HG02571 (cell line): ENCODE measurements at regions not wholly inside any gene's neighbourhood (a gene's known extent, or its start where the extent isn't known, plus 50 kb on each side); places are given as distances from the start of the nearest gene placed in this dataset.

Experiments
- ATAC-seq: cut with Tn5 transposase; IDR thresholded peaks from one replicate; pipeline ENCODE4 v1.9.1; 2021; ENCODE audit warnings: mild to moderate bottlenecking, moderate library complexity; ENCODE audit not compliant: unreplicated experiment

- ATAC-seq, result no peak
These were observed 118.2 kb upstream of the KIF5B start for GRCh38 chr10:32174349-32174893.

DNA sequence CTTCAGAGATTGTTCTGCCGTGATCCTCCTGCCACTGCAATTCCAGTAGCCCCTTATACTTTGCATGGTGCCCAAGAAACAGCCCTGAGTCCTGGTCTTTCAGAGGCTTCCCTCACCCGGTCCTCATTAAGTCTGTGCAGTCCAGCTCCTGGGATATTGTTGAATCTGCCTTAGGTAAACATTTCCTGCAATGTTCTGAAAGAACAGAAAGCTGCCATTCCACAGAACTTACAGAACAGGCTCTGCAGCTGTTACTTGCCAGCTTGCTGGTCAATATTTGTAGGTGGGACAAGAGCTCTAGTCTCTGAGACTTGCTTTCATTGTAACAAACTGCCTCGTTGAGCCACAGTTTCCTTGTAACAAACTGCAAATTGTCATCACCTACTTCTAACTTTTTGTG is 115.0 kb upstream of the KIF5B start:
- no peak for ATAC-seq

GRCh38 chr10:32169556-32169955 is 113.3 kb upstream of the KIF5B start:
- no peak for ATAC-seq

DNA sequence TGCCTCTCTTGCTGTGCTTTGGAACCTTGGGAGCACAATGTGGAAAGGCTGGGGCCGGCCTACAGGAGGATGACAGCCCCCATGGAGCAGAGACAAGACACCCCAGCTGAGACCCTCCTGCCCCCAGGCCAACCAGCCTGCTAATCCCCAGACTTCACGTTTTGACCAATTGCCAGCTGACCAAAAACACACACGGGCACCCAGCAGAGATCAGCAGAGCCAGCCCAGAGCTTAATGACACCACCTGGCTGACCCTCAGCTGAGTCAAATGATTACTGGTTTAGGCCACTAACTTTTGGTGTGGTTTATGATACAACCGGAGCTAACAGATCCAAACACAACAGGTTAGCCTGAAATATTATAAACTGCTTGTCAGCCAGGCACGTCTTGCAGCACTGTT is 111.2 kb upstream of the KIF5B start:
- ATAC-seq, result no peak

- ATAC-seq, result no peak
These were observed 110.1 kb upstream of the KIF5B start for GRCh38 chr10:32166365-32166764.

- no peak for ATAC-seq
These were observed 107.5 kb upstream of the KIF5B start for GRCh38 chr10:32163762-32164148.

GRCh38 chr10:32163071-32163761 is 107.0 kb upstream of the KIF5B start:
- ATAC-seq, result no peak

- no peak for ATAC-seq
These were observed 105.4 kb upstream of the KIF5B start for GRCh38 chr10:32161586-32161985.

- ATAC-seq, result no peak
These were observed 104.6 kb upstream of the KIF5B start for GRCh38 chr10:32160864-32161263.

DNA sequence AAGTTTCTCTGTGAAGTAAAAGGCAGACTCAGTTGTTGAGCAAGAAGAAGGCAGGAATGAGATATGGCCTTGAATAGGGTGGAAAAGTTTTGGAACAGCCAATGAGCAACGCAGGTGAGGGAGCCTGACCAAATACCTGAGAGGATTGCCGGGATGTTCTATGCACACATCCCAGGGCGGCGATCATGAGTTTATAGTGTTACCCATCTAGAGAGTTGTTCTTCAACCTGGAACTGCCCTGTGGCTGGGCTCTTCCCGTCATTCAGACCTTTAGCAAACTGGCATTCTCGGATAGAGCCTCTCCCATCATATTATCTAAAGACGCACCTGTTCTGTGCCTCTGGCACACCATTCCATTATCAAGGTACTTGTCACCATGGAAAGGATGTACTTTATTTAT is 103.0 kb upstream of the KIF5B start:
- ATAC-seq, result no peak

DNA sequence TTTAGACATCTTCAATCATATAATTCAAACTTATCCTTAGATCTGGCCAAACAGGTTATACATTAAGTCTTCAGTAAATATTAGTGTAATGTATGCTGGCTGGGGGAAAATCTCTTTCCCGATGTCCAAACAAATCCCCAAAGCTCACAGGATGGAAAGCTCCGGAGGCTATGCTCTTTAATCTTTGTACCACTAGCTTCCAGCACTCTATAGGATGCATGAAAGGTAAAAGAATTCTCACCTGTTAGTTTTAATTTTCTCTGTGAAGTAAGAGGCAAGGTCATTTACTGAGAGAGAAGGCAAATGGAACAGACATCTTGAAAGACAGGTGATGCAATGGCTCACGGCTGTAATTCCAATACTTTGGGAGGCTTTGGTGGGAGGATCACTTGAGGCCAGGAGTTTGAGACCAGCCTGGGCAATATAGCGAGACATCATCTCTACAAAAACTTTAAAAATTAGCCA is 99.8 kb upstream of the KIF5B start:
- ATAC-seq, result no peak

- ATAC-seq, result no peak
These were observed 98.9 kb upstream of the KIF5B start for GRCh38 chr10:32155075-32155516.

GRCh38 chr10:32153931-32154330 is 97.7 kb upstream of the KIF5B start:
- no peak for ATAC-seq

DNA sequence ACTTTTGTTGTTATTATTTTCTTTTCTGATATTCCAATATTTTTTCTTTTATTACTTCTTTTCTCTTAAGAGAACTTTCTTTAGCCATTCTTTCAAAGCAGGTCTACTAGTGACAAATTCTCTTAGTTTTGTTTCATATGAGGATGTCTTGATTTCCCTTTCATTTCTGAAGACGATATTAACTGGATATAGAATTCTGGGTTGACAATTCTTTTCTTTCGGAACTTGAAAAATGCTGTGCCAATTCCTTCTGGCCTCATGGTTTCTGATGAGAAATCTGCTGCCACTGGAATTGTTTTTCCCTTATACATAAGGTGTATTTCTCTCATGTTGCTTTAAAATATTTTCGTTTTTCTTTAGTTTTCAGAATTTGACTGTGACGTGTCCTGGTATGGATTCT is 97.0 kb upstream of the KIF5B start:
- no peak for ATAC-seq

GRCh38 chr10:32151871-32152270 is 95.6 kb upstream of the KIF5B start:
- no peak for ATAC-seq

DNA sequence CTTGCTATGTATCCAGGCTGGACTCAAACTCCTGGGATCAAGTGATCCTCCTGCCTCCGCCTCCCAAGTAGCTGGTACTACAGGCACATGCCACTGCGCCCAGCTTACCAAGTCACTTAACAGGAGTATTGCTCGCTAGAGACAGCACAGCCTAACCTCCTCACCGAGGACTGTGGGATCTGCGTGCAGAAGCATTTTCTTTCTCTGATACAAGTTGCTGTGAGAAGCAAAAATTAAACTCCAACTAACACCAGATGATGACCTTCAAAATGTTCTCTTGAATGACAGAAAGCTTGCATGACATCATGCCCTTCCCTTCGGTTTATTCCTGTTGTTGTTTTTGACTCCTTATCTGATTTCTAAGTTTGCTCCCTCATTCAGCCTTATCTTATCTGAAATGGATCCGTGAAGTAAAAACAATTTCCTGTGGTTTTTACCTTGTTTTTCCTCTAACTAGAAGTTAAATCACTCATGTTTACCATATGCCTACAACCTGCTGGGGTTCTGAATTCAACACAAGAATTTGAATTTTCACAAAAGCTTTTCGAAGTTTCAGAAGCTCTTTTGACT is 94.4 kb upstream of the KIF5B start:
- no peak for ATAC-seq

GRCh38 chr10:32149252-32149955 is 93.2 kb upstream of the KIF5B start:
- peak; percentile 93 for ATAC-seq

DNA sequence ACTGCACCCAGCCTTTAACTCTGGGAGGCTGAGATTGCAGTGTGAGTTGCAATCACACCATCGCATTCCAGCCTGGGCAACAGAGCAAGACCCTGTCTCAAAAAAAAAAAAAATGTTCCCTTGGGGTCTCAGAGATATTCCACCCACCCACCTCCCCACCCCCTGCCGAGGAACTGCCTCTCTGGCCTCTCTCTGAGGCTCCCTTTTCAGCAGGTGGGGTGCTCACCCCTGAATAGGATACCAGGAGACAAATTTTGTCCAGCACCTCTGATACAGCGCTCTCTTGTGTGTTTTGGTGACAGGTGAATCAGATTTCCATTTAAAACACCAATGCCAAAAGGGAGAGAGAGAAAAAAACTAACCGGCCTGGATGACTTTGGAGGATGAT is 92.6 kb upstream of the KIF5B start:
- peak; percentile 19 for ATAC-seq

DNA sequence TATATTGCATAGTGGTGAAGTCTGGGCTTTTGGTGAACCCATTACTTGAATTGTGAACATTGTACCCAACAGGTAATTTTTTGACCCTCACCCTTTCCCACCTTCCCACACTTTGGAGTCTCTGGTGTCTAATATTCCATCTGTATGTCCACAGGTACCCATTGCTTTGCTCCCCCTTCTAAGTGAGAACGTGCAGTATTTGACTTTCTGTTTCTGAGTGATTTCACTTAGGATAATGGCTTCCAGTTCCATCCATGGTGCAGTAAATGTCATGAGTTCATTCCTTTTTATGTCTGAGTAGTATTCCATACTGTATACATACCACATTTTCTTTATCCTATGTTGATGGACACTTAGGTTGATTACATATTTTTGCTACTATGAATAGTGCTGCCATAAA is 91.5 kb upstream of the KIF5B start:
- ATAC-seq, result no peak

DNA sequence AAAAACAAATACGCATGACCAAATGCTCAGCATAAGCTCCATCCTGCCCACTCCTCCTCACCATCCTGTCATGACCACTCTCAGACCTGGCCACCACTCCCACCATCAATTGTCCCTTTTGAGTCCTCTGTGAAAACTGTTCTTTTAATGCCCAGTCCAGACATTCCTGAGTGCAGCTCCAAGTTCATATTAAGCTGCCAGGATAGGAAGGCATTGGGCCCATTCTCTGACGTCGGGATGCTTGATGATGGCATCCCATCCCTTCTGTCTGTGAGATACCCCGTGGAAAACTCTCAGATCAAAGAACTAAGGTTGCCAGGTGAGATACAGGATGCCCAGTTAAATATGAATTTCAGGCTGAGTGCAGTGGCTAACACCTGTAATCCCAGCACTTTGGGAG is 89.9 kb upstream of the KIF5B start:
- ATAC-seq, result no peak

- no peak for ATAC-seq
These were observed 88.8 kb upstream of the KIF5B start for GRCh38 chr10:32144817-32145688.
